GM19035 (cell line): ENCODE measurements at regions not wholly inside any gene's neighbourhood (a gene's known extent, or its start where the extent isn't known, plus 50 kb on each side); places are given as distances from the start of the nearest gene placed in this dataset.
"Not testable (repeated sequence)": the region's sequence is repeated elsewhere in the genome, so short reads cannot be mapped to it uniquely, and the experiment has no call there.

Source experiments
- ATAC-seq: cut with Tn5 transposase; IDR thresholded peaks from one replicate; pipeline ENCODE4 v1.9.1; 2021; ENCODE audit not compliant: unreplicated experiment

DNA sequence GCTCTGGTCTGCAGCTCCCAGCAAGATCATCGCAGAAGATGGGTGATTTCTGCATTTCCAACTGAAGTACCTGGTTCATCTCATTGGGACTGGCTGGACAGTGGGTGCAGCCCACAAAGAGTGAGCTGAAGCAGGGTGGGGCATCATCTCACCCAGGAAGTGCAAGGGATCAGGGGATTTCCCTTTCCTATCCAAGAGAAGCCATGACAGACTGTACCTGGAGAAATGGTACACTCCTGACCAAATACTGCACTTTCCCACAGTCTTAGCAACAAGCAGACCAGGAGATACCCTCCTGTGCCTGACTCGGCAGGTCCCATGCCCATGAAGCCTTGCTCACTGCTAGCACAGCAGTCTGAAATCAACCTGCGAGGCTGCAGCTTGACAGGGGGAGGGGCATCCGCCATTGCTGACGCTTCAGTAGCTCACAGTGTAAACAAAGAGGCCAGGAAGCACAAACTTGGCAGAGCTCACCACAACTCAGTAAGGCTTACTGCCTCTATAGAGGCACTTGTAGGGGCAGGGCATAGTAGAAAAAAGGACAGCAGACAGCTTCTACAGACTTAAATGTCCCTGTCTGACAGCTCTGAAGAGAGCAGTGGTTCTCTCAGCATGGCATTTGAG is 60.5 kb downstream of the AREG start:
- not testable (repeated sequence) for ATAC-seq

DNA sequence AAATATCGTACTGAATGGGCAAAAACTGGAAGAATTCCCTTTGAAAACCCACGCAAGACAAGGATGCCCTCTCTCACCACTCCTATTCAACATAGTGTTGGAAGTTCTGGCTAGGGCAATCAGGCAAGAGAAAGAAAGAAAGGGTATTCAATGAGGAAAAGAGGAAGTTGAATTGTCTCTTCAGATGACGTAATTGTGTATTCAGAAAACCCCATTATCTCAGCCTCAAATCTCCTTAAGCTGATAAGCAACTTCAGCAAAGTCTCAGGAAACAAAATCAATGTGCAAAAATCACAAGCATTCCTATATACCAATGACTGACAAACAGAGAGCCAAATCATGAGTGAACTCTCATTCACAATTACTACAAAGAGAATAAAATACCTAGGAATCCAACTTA is 64.4 kb downstream of the AREG start:
- ATAC-seq: not testable (repeated sequence)

DNA sequence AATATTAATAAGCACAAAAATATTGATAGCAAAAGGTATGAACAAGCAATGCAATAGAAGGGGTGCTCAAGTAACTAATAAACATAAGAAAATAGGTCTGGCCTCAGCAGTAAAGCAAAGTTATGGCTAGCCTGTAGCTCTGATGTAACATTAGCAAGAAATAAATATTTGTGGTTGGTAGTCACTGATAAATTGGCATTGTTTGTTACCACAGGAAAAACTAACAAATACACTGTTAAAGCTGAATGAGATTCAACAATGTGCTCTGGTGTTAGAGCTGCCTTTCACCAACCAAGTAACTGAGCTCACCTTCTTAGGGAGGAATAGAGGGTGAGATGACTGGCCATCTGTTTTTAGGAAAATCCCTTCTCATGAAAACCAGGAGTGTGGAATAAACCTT is 71.4 kb downstream of the AREG start:
- no peak for ATAC-seq

DNA sequence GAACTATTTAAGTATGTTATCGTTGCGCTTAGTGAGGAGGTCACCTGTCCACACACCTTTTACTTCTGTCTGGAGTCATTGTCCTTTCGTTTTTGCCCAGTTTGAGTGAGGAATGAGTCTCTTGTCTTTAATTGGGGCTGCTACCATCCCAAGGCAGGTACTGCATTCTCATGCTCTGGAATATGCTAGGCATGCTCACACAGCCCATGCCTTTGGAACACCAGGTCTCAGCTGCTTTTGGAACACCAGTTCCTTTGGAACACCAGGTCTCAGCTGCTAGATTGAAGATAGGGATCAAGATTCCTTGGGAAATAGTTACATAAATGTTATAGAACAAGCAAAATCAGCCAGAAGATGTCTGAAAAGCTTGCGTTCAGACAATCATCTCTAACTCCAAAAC is 73.1 kb downstream of the AREG start:
- no peak for ATAC-seq

DNA sequence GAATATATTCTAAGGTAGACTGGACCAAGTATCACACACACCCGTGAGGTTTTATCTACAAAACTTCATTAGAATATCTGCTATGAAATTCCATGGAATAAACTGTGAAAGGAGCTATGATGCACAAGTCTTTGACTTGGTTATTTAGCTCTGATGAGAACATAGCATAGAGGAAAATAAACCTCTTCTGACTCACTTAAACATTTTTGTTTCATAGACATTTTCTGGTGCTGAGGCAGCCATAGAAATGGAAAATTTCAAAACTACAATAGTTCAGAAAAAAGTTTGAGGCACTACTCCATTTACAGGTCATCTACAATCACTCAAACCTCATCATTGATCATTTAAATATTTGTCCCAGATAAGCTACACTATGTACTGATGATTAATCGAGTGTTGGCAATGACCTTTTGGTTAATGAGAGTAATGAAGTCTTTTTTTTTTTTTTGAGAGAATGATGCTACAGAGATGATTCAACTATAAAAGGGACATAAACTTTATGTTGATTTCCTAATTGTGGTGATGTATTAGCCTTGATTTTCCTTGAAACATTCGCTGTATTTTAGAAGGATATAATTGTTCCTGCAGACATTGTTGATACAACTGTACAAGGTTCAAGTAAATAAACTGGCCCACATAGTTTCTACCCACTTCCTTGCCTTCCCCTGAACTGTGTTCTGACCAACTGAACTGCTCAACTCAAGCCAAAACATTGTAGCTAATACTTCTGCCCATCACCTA is 77.5 kb downstream of the AREG start:
- ATAC-seq: no peak

DNA sequence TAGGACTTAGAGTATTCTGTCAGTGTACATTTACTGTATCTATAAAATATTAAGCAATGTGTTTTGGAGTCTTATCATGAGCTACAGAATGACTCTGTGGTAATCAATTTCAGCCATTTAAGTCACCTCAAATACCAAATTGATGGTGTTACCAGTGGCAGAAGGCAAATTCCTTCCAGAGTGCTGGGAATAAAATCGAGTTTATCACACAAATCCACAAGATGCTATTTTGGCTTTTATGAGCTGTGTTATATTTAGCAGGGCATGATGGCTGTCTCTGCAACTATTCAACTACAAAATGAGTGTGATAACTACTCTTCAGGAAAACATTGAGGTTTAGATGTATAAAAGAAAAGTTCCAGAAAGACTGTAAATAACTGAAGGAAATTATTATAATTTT is 78.2 kb downstream of the AREG start:
- no peak for ATAC-seq

DNA sequence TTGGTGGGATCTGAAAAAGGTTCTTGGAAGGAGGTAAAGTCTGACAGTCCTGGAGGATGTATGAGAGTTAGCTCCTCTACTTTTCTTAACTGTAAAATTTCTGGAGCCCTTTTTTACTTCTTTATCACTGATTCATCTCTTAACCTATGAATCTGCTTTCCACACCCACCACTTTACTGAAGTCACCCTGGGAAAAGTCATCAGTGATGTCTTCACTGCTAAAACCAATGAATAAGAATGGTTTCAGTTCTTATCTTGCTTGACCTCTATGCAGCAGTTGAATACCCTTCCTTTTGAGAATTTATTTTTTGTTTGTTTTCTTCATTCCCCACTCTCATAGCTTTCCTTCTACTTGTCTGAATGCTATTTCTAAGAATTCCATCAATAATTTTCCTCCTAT is 80.0 kb downstream of the AREG start:
- no peak for ATAC-seq

DNA sequence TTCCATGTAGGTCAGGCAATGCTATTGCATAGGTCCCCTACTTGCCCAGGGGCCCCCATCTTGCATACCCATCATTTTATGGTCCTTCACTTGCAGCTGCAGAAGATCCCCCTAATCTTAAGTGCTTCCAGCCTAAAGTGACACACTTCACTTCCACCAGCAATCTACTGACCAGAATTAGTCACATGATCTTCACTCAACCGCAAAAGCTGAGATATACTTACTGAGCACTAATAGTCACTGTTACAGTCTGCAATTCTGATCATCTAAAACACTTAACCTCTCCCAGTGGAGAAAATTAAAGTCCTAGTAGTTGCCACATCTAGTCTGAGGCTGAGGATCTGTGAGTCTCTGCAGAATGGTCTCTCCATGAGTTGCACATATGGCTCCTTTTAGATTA is 82.1 kb downstream of the AREG start:
- no peak for ATAC-seq

DNA sequence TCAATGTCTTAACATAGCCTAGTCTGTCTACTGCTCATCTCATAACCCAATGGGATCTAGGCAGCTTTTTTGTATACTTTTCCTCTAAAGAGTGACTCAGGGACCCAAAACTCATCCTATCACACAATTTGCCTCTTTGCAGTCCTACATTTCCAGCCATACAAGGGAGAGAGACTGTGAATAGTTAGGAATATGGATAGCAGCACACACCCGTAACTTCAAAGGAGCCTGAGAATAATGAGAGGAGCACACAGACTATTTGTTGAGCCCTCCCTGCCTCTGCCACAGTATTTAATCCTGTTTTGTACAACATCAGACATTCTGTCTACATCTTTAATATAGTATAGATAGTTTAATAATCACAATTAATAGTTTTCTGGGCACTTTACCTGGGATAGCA is 83.2 kb downstream of the AREG start:
- ATAC-seq: no peak

DNA sequence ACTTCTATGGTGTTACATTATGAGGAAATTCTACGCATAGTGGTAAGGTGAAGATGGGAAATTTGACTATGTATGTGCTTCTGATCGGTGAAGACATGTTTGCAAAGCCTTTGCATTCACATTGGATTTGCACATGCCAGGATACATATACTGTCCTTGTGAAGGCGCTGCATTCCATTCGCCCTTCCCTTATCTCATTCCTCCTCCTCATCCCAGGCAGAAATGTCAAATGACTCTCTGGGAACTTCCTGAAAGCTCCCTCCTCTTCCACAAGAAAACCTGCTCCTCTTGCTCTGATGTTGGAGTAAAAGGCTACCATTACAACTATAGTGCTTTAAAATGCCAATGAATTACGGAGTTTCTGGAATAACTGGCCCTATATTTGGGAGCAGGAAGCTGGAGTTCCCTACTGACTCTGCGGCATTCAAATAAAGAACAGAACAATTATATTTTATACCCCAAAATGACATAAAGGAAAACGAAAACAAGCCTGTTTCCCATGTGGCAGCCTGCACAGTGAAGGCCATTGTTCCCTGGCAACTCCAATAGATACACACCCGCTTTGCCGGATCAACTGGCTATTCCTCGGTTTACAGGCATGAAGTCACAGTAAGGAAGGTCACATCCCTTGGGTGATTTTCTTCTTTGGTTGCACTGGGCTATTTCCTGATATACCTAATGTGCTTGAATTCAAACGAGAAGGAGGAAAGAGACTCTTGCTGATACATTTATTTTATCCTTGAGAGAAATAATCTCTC is 84.5 kb downstream of the AREG start:
- ATAC-seq: no peak

DNA sequence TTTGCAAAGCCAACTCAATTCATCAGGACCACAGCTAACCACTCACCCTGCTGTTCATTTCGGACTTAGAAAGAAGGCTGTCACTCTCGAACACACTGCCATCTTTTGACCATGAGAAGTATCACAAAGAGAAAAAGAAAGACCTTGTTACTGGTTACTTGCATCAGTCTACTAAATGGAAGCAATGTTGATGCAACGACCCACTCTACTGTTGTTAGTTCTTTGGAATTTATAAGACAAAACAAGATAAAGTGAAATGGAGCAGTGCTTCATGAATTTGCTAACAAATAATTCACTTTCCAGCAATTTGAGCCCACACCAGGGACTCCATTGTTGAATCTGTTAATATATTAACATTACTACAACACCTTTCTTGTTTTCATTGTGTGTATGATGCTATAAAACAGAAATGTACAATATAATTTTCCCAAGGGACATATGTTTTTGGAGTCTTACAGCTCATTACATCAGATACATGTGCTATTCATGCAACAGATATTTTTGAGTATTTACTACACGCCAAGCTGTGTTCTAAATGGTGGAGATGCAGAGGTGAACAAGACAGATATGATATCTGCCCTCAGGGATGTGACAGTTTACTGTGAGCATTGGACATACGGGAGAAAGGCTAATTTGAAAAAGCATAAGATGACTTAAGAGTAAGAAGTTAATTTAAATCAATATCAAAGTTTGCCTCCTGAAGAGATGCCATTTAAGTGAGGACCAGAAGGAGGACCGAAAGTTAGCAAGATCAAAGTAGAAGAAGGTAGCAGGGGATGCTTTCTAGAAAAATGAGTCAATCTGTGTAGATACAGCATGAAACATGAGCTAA is 87.2 kb downstream of the AREG start:
- peak; percentile 91 for ATAC-seq

DNA sequence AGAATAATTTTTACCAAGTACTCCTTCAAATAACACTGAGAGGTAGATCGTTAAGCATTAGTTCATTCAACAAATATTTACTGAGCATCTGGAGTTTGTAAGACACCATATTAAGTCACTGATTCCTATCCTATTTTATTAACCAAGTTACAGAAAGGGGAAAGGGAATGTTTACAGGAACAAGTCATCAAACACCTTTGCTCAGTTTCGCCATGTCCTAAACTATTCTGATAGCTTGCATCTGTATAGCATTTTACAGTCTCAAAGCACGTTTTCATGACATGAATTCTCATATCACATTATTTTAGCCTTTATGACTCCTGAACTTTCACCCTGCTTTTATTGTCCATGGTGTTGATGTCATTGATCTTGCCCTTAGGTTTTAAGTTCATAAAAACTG is 89.2 kb downstream of the AREG start:
- no peak for ATAC-seq

DNA sequence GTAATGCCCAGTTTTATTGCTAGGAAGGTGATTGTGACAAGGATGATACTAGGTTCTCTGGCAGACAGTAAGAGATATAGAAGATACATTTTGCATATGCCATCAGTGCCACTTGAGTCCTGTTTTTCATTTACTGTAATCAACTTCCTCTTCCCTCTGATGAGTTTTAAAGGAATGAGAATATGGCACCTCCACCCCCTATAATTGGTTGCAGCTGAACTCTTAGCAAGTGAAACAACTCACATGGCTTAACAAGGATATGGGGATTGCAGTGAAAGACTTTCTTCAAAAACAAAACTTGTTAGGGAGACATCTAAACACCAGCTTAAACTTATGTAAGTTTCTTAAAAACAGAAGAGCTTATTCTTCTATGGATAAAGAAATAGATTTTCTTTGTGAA is 90.0 kb downstream of the AREG start:
- ATAC-seq: no peak

DNA sequence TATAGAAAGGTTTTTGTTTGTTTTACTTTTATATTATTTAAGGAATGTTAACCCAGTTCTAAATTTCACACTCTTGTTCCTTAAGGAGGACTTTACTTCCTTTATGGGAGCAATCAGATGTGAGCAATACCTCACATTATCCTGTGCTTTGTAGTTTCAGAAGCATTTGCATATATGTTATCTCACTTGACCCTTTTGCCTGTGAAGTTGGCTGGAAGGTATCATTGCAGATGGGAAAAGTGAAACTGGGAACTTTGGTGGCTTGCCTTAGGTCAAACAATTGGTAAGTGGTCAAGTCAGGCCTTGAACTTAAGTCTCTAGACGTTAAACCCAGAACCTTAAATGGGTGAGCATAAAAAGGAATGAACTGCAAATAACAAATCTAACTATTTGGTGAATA is 90.6 kb downstream of the AREG start:
- no peak for ATAC-seq

DNA sequence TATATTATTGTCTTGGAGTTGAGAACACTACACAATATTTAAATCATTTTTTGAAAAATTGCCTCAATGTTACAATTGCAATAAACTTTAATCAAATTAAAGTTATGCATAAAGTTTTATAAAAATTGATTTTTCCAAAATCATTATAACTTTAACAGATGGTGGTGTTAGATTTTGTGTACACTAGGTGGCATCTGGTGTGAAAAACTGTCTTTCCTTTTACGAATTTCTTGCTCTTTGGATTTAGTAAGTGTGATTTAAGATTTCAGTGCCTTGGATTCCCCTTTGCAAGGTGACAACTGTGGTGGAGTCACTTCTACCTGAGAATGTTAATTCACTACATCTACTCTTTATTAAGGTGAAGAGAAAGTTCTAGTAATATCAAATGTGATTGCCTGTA is 91.6 kb downstream of the AREG start:
- no peak for ATAC-seq

DNA sequence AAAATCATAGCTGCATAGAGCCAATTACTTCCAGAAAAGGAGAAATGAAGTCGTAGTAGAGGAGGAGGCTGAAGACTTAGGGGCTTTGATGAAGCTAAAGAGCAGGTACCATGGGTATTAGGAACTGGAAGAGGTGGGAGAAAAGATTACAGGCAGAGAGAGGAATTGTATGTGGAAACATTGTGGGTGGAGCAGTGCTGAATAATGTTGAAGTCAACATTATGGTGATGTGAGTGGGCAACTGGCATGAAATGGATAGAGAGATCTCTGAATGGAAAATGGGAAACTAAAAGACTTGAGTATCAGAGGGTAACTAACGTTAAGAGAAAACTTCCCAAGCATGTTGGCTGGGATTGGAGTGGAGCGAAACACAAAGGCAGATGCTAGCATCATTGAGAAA is 92.5 kb downstream of the AREG start:
- ATAC-seq: no peak

DNA sequence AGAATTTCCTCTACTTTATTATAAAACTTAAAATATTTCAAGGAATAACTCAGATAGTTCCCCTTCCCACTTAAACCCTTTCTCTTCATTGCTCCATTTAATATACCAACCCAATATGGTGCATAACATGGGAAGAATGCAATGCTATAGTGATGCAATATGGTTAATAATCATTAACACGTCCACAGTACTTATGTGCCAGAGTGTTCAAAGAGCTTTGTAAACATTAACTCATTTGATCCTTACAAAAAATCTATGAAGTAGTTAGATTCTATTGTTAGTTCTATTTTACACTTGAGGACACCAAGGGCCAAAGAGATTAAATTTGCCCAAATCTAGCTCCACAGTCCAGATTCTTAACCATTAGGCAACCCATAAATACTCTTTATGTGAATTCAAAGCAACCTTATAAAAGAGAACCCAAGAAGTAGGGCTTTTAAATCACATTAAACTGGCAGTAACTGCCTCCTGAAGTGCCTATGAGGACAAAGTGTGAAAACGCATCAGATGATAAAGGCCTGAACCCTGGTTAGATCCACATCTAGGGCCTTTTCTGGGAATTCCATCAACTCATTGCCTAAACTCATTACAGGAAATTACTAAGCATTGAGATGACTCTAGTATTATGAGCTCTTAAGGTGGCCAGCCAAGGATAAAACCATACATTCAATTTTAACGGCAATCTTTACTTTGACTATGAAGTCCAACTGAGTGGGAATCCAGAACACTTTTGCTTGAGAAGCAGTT is 94.3 kb downstream of the AREG start:
- no peak for ATAC-seq

DNA sequence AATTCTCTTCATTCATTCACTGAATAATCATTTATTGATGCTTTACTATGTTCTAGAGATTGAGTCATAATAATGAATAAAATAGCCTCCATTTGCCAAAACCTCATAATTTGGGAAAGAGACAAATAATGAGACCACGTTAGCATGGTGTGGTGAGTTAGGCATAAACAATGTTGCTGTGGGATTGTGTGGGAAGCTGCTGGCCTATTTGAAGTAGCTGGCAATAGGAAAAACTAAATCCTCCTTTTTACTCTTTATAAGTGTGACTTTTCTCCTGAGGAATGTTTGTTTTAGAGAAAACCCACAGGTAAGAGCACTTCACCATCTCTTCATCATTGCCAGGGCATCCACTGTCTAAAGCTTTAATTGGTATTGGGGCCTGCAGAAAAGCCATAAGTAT is 95.3 kb downstream of the AREG start:
- ATAC-seq: no peak

DNA sequence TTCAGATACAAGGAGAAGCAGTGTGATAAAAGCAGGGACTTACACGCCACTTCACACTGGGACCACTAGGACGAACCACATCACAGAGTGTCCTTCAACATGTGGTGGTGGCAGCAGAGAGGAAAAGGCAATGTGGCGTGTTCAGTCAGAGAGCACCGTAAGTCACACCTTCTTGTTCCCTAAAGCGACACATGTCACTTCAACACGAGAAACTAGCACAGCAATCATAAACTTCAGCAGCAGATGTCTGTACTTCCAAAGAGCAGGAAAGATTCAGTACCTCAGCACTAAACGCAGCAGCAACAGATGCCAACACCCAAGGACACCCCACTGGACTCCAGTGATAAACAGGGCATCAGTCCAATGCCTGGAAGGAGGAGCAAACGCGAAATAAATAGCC is 96.7 kb downstream of the AREG start:
- ATAC-seq: no peak

DNA sequence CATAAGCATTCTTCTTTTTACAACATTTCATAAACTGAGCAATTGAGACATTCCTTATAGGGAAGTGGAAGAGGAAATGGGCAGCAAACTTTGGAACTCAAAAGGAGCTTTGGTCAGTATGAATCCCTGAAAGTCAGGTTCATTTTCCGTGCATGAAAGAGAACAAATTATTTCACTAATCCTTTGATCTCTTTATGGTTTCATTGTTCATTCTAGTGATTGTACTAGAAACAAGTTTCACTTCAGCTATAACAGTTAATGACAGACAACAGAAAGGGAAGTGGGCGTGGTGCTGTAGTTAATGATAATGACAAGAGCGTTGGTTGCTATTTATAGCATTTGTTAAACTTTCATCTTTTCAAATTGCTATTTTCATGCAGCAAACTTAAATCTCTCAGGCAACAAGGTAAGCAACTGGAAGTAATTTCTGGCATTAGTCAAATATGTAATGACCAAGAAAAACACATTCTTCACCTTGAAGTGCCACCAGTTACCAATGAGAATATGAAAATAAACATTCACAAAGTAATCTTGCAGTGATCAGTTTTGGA is 98.4 kb downstream of the AREG start:
- peak; percentile 91 for ATAC-seq
